ENCODE measurements at regions not wholly inside any gene's neighbourhood (a gene's known extent, or its start where the extent isn't known, plus 50 kb on each side); places are given as distances from the start of the nearest gene placed in this dataset.

DNA sequence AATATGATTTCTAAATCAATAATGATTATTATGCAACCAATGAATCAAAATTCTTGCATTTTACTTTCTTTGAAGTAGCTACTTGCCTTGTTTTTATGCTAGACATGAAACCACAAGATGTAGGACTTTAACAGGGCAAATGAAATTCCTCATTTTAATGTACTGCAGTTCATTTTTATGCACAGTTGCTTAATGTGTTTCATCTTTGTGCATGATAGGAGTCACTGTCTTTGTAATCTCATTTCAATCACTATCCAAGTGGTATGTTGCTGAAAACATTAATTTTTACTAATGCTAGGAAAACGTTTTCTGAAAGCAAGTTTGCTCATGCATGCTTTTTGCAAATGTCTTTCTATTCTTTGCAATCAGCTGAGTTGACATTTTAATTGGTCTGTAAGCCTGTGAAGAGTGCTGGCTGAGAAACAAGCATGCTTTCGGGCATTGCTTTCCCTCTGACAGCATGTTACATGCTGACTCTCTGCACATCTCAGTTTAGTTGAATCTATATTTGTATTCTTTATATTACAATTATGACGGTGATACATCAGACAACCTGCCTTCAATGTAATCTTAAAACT is 535.0 kb upstream of the CDH18 start:
- DNase-seq = no peak

DNA sequence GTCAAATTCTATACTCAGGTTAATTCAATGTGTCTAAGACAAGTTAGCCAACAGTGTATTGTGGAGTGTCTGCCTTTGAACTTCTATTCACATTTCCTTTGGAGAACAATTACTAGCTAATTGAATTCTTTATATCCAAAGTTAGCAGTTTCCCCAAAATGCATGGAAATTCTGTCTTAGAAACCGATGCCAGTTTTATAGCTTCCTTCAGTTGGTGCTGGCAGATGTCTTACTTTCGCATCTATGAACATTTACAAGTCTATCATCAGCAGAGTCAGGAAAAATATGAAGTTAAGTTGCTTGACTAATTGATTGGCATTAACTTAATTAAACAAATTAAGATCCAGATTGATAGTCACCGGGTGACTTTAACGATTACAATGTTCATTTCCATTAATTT is 527.6 kb upstream of the CDH18 start:
- DNase-seq = no peak

DNA sequence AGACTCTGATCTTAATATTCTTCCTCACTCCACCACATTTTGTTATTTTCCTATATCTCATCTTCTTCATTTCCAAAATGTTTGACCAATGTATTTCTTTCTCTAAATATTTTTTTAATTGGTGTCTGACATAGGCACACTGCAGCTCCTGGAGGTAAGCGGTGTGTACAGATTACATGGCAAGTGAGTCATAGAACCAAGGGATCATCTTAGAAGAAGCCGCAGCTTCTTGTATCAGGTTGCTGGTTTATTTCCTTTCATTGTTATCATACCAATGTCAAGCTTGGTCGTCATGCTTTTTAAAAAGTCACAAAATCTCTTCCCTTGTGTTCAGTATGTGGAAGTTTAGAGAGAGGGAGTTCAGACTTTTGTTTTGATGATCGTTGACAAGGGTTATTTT is 526.1 kb upstream of the CDH18 start:
- DNase-seq = no peak

DNA sequence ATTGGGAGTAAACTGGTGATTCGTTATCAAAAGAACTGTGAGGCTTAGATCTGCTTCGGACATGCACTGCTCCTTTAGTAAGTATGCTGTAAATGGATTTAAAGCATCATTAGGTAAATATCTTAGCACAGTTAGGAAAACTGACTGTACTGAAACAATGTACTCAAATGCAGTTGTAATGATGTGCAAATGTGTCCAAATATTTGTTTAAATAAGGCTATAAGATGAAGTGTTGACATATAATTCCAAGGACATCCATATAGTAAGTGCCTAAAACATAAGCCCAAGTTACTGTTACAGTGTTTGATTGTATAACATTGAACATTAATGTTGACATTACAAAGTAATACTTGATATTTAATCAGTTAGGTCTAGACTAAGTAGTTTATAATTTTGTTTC is 512.5 kb upstream of the CDH18 start:
- no peak for DNase-seq

DNA sequence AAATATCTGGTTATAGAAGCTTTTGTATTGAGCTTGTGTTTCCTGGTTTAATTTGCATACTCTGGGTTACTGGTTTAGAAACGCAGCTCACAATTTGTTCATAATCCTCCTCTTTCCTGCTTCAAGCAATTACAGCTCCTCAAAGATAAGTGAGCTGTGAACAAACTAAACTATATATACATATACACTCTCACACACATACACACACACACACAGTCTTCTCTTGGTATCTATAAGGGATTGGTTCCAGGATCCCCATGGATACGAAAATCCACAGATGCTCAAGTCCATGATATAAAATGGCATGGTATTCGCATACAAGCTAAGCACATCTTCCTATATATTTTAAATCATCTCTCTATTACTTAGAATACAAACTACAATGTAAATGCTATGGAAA is 510.9 kb upstream of the CDH18 start:
- no peak for DNase-seq

DNA sequence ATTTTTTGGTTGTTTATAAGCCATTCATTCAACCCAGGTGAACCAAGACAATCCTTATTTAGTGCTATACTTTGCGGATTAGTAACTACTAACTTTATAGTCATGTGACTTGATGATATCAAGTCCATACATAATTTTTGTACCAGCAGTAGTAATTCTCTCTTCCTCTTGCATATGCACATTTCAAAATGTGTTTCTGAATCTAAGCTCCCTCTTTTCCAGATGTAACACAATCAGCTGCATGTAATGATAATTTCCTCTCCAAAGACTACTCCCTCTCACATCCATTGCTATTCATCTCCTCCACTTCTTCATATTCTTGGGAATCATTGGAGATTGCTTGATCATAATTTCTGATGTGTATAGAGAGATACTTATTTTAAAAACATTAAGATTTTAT is 510.1 kb upstream of the CDH18 start:
- no peak for DNase-seq

DNA sequence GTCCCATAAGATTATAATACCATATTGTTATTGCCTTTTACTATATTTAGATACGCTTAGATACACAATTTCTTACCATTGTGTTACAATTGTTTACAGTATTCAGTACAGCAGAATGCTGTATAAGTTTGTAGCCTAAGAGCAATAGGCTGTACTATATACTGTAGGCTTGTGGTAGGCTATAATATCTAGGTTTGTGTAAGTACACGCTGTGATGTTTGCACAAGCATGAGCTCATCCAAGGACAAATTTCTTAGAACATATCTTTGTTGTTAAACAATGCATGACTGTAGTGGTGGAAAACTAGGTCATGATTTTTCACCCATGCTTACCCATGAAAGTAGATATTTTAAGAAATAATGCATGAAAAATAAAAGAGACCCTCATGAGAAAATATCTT is 509.4 kb upstream of the CDH18 start:
- DNase-seq = no peak

DNA sequence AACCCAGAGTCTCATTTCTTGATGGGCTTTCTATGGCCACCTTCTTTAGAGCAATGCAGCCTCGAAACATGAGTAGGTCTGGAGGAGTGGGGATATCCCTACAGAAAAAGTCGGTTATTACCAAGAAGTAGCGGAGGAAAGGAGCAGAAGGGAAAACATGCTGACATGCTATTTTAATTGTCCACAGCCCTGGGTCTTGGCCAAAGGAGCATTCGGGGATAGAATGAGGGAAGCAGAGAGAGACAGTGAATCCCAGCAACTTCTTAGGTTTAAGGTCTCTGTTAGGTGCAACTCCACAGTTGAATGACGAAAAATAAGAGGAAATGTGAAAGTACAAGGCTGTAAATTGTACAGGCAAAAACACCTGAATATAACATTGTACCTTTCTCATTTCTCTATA is 506.7 kb upstream of the CDH18 start:
- no peak for DNase-seq

DNA sequence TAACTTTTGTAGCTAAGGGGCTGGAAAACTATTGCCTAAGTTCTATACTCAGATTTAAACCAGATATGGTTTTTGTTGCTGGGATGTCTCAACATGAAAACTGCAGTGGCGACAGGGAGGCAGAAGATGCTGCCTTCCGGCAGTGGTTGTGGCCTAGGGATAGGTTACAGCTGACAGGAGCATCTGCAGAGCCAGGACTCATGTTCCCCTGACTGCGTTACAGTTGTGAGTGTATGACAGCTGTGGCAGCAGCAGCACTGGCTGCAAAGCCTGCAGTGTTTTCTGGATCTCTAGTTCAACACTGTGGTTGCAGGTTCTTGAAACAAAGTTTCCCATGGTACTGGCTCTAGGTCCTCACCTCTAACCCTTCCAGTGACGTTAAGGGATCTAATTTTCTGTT is 498.8 kb upstream of the CDH18 start:
- DNase-seq = no peak

DNA sequence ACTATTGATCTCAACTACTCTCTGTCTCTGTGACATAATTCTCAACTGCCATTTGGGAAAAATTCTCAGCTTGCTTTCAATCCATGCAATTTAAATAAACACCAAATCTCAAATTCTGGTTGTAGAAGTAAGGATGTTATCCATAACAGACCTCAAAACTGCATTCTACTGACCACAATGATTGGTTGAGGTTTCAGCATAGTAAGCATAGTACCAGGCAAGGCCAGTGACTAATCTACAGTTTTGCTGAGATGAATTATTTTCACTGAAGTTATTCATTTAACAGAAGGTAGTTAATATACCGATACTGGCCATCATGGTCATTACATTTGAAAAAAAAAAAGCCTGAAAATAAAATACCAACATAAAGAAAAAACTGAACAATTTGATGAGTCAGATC is 488.0 kb upstream of the CDH18 start:
- no peak for DNase-seq

DNA sequence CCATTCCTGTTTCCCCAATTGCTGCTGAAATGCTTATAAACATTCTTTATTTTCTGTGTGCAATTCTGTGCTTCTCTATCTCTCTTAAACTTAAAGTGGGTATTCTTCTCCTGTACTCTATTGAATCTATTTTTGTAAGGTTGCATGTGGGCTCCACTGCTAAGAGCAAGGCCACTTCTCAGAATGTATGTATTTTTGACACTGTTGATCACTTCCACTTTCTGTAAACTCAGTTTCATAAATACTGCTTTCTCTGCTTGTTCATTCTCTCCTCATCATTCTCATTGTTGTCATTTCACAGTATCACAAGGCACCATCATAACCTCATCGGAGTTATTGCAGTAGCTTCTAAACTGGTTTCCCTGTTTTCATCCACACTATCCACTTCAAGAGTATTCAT is 483.0 kb upstream of the CDH18 start:
- no peak for DNase-seq

DNA sequence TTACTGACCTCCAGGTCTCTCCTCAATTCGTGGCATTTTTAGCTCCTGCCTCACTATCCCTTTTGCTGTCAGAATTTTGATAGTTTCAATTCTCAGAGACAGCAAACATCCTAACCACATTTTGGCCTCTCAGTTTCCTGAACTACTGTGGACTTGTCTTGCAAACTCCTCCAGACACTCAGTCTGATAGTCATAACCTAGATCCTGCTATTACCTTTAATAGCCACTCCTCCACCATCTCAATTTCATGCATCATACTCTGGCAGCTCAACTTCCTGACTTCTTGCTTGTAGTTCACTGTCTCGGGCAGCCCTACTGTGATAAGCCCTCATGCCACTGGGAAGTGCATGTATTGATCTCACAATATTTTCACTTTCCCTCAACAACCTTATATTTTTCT is 481.8 kb upstream of the CDH18 start:
- DNase-seq = no peak

DNA sequence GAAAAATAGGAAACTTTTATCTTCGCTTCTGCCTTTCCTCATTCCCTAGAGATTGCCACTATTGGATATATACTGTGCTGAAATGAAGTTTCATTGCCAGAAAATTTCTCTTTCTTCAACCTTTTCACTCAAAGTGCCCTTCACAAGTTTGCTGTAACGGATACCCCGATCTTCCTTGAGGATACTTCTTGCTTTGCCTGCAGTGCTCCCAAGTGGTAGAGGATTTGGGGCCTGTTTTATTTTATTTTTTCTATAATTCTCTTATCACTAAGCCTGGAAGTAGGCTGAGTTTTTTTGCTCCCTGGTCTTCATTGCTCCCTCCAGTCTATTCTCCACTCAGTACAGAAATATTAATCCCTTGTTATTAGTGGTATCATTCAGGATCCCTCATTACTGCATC is 481.4 kb upstream of the CDH18 start:
- no peak for DNase-seq

DNA sequence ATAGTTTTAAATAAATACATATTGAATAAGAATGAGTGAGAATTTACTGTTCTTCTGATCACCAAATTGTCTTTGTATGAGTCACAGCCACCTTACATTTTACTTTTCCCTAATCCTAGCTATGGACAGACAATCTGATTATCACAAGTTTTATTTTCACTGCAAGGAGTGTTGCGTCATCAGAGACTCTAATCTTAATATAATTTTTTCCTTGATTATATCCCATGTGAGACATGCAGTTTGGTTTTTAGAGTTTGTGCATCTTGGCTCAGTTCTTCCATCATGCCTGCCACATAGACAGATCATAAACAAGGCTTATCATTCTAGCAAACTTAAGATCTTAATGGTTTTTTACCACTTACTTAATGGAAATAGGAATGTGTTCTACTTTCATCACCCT is 478.5 kb upstream of the CDH18 start:
- DNase-seq = no peak

DNA sequence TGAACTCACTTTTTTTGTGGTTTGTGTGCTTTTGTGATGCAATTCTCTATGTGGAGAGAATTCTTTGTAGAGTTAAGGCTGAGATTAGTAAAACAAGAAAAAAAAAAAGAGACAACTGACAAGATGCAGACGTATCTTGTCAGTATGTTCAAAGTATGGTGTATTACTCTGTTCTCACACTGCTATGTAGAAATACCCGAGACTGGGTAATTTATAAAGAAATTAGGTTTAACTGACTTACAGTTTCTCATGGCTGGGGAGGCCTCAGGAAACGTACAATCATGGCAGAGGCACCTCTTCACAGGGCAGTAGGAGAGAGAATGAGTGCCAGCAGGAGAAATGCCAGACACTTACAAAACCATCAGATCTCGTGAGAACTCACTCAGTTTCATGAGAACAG is 475.2 kb upstream of the CDH18 start:
- DNase-seq = no peak

DNA sequence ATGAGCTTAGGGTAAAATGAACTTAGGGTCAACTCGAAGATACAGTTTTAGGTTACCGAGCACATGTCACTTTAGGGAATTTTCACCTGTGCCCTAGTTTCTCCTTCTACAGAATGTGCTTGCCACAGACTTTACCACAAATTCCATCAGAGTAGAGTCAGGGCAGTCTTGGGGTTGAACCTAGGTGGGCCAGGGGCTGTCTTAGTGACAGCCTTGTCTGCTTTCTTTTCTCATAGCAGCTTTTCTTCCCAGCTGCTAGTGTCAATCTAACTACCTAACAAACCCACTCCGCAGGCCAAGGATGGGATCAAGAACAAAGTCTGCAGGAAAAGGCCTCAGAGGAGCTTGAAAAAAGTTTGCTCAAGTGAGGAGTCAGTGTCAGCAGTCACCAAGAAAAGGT is 458.1 kb upstream of the CDH18 start:
- DNase-seq = no peak

DNA sequence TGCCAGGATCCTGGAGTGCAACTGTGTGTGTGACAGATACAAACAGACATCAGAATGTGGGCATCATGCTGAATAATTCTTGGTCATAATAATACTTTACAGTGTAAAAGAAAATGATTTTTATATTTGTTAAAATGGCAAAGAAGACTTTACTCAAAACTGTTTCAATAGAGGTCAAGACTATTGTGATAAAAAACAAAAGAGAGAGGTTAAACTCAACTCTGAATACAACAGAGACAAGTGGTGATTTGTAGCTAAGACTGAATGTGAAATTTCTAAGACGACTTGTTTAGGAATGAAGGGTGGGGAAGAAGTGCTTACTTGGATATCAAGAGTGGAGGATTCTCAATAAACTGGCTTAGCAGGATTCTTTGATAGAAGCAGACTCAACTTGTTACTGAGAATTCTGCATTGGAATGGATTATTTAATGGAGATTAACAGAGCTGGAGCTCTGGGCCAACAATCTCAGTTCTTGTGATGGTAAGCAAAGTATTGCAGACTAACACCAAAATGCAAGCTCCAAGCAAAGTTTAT is 457.4 kb upstream of the CDH18 start:
- DNase-seq = no peak

DNA sequence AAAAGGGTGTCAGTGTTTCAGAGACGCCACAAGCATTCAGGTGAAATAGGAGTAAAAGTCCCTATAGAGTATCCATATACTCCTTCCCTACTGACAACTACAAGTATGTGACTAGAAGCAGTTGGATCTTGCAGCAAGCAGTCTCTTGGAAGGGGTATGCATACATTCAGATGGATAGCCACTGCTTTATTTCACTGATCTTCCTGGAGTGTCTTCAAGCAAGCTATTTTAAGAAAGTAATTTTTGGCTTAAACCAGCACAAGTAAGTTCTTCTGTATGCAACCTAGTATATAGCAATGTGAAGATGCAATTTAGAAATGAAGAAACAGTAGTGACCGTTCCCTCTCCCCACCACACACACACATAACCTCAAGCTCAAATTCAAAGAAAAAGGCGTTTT is 446.8 kb upstream of the CDH18 start:
- DNase-seq = no peak

DNA sequence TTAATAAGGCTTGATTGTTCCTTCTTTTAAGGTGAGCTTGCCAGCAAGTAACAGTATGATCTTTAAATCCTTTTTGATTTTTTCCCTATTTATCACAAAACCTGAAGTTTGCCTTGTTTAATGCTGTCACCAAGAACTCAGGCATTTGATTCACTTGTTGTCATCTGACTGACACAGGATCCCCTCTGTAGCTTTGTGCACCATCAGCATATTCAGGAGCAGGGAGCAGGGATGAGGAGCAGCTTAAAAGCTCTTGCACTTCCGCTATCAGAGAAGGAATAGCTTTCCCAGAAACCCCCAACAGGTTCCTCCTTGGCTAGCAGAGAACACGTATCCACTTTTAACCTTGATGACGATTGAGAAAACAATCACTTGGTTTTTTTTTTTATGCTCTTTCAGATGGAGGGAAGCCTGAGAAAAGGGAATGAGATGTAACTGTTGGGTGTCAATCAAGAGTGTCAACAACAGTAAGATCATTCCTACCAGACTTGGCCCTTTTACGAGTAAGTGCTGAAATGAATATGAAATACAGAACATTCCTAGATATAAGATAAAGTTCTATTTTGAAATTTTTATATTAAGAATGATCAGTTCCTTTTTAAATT is 433.1 kb upstream of the CDH18 start:
- DNase-seq = no peak
